Dendritic cell treated with granulocyte-macrophage colony-stimulating factor and Interleukin-4, amounts not matched to agents 40 ng/mL and 50 ng/mL, for 4 days (primary cell): ENCODE measurements at regions not wholly inside any gene's neighbourhood (a gene's known extent, or its start where the extent isn't known, plus 50 kb on each side); places are given as distances from the start of the nearest gene placed in this dataset.

Source experiments
- H3K27ac Mint-ChIP-seq: one replicate; pipeline ENCODE4 v1.8.0; 2022; ENCODE audit warnings: mild to moderate bottlenecking, mixed read lengths
- H3K27me3 Mint-ChIP-seq: one replicate; pipeline ENCODE4 v1.8.0; 2022; ENCODE audit warnings: mild to moderate bottlenecking, mixed read lengths
- H3K36me3 Mint-ChIP-seq: one replicate; pipeline ENCODE4 v1.8.0; 2022; ENCODE audit warnings: low read depth, mixed read lengths
- H3K4me1 Mint-ChIP-seq: one replicate; pipeline ENCODE4 v1.8.0; 2022; ENCODE audit warnings: low read depth, mixed read lengths
- H3K4me3 Mint-ChIP-seq: one replicate; pipeline ENCODE4 v1.8.0; 2022; ENCODE audit warnings: mild to moderate bottlenecking, moderate library complexity, mixed read lengths
- H3K9me3 Mint-ChIP-seq: one replicate; pipeline ENCODE4 v1.8.0; 2022; ENCODE audit warnings: mixed read lengths
- intact Hi-C: fragments of 100-400 bp; cut with micrococcal nuclease; formaldehyde crosslinking; loops from one replicate; pipeline ENCODE4 v1.15.0; 2022

DNA sequence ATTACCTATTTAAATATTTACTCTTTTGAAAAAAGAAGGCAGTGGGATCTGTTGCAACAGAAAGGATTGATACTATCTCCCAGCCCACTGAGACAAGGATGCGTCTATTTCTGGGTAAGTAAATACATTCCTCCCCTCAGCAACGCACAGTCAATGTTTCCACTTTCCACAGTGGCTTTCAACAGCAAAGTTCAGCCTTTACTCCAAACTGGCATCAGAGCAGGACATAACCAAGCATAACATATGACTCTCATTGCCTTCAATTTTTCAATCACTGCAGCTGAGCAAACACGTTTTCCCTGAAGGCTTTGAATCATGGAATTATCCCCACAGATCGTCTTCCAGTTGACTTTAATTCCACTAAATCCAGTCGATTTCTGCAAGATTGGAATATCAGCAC is 160.3 kb upstream of the FRG1 start:
- Mint-ChIP-seq H3K27me3 (no peaks in the 10 kb centered on the region), H3K27ac (no peak overlapping the region)
- intact Hi-C loops = no loop called here

DNA sequence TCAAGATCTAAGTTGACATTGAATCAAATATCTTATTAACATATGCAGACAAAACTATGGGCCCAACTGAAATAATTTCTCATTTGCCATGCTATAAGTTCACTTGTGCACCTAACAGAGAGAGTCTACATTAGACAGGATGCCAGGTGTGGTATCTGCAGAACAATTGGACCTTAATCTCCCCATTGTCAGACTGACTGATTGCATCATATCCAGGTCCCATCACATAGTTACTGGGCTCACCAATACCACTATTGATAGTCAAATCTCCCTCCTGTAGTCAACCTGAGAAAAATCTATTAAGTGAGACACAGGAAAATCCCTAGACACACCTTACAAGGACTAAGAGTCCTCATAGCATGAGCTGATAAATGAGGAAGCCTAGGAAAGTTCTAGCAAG is 156.0 kb upstream of the FRG1 start:
- intact Hi-C loops = no loop called here
- Mint-ChIP-seq H3K4me3 (no peak overlapping the region), H3K9me3 (peaks cover 16% of the 10 kb centered on the region), H3K27me3 (no peaks in the 10 kb centered on the region), H3K4me1 (peaks cover 9% of the 10 kb centered on the region), H3K36me3 (no peaks in the 10 kb centered on the region), H3K27ac (no peak overlapping the region)

More for the DNA sequence above, 160.3 kb upstream of the FRG1 start:
- no peak overlapping the region for H3K4me3 Mint-ChIP-seq
- H3K36me3 Mint-ChIP-seq = no peaks in the 10 kb centered on the region
- H3K9me3 Mint-ChIP-seq = peaks cover 16% of the 10 kb centered on the region
- H3K4me1 Mint-ChIP-seq = peaks cover 9% of the 10 kb centered on the region

DNA sequence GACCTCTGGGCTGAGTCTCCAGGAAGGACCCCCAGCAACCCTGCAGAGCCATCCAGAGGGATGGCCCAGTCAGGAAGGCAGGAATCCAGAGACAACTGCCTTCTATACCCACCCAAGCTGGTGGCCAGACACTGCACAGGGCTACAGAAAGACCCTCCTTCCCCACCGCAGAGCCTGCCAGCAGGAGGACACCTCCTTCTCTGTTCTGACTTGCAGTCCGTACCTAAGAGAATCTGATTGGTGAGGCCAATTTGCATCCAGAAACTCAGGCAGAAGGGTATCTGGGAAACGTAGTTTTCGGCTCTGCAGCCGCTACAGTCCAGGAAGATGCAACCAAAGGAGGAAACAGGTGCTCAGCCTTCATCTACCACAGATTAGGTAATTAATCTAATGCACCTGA is 155.4 kb upstream of the FRG1 start:
- no peak overlapping the region for H3K27ac Mint-ChIP-seq
- no peaks in the 10 kb centered on the region for H3K27me3 Mint-ChIP-seq
- H3K4me3 Mint-ChIP-seq = no peak overlapping the region
- H3K9me3 Mint-ChIP-seq = peaks cover 16% of the 10 kb centered on the region
- H3K4me1 Mint-ChIP-seq = peaks cover 9% of the 10 kb centered on the region
- no peaks in the 10 kb centered on the region for H3K36me3 Mint-ChIP-seq
- intact Hi-C loops = no loop called here

DNA sequence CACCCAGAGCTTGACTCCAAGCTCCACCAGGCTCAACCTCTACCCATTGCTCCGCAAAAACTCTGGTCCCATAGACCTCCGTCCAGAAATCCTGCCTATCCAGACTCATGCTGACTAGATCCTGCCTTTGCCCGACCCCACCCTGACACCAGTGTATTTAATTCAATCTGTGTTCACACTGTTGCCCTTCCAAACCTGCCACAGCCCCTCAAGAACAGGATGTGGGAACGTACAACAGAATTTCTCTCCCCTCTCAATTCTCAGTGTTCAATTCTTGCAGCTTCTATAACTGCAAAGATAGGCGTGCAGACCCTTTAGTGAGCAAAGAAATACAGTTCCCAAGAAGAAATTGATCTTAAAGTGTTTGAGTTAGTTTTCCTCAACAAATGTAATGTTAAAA is 154.2 kb upstream of the FRG1 start:
- H3K27me3 Mint-ChIP-seq = no peaks in the 10 kb centered on the region
- H3K9me3 Mint-ChIP-seq = peaks cover 10% of the 10 kb centered on the region
- H3K36me3 Mint-ChIP-seq = no peaks in the 10 kb centered on the region
- no peak overlapping the region for H3K27ac Mint-ChIP-seq
- H3K4me1 Mint-ChIP-seq = peaks cover 6% of the 10 kb centered on the region
- intact Hi-C loops = no loop called here
- no peak overlapping the region for H3K4me3 Mint-ChIP-seq

DNA sequence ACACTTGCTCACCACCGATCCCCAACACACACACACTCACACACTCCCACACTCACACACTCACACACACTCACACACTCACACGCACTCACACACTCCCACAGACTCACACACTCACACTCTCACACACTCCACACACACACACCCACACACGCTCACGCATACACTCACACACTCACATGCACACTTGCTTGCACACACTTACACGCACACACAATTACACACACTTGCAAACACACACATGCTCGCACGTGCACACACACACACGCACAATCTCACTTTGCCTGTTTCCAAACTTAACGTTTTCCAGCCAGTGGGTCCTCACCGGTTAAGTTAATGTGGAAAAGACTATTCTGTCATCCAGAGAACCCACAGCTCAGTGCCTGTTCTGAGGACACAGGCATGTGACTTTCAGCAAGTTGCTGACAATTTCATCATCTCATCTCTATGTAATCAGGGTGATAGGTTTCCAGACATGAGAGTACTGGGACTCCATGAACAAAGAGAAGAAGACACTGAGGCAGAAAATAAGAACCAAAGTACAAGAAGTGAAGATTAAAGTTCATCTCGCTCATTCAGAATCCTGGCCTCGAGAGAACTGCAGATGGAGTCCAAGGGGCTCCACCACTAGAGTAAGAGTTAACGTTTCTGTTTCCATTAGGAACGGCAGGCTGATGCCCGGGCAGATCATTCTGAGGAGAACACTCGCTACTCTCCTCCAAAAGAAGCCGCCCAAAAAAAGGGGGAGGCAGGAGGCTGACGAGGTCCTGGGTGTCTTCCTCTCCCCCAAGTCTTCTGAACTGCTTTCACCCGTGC is 153.2 kb upstream of the FRG1 start:
- Mint-ChIP-seq H3K27me3 (no peaks in the 10 kb centered on the region), H3K4me1 (no peaks in the 10 kb centered on the region)
- intact Hi-C loops = no loop called here

DNA sequence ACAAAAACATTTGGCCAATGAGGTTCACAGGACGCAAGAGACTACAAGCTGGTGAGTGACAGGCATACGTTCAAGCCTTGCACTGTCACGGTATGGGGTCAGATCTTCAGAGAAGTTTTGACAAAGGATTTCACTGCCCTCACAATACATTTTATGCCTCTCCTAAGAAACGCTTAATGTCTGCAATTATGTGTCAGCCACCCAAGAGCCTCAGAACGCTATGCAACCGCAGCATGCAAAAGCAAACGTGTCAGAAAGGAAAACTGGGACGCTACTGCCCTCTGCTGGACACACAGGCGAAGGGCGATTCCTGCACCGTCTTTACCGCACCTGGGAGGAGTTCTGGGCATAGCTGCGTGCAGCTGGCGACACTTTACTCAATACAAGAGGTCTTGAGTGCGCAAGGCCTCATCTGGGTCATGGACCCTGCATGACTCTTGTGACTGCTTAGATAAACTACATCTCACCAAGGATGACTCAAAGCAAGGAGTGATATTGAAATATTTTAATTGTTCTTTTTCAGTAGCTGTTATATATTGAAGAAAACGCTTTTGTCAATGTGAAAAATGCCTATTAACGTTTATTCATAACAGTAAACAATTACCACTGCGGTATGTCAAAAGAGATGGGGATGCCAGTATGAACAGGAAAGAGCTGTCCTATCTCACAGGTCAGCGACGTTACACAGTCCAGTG is 147.6 kb upstream of the FRG1 start:
- intact Hi-C loops = loop anchor here (2.0 to 5.0 kb wide), 2 partner anchors 356 to 586 kb away; no protein-coding TSS in a partner anchor
- no peaks in the 10 kb centered on the region for H3K36me3 Mint-ChIP-seq
- H3K27ac Mint-ChIP-seq = no peak overlapping the region
- H3K27me3 Mint-ChIP-seq = no peaks in the 10 kb centered on the region
- no peaks in the 10 kb centered on the region for H3K9me3 Mint-ChIP-seq
- peaks cover 6% of the 10 kb centered on the region for H3K4me1 Mint-ChIP-seq
- peak overlapping the region; percentile 14 for H3K4me3 Mint-ChIP-seq

More for the DNA sequence above, 153.2 kb upstream of the FRG1 start:
- Mint-ChIP-seq H3K9me3 (peaks cover under 1% of the 10 kb centered on the region), H3K4me3 (no peak overlapping the region), H3K36me3 (no peaks in the 10 kb centered on the region), H3K27ac (no peak overlapping the region)

DNA sequence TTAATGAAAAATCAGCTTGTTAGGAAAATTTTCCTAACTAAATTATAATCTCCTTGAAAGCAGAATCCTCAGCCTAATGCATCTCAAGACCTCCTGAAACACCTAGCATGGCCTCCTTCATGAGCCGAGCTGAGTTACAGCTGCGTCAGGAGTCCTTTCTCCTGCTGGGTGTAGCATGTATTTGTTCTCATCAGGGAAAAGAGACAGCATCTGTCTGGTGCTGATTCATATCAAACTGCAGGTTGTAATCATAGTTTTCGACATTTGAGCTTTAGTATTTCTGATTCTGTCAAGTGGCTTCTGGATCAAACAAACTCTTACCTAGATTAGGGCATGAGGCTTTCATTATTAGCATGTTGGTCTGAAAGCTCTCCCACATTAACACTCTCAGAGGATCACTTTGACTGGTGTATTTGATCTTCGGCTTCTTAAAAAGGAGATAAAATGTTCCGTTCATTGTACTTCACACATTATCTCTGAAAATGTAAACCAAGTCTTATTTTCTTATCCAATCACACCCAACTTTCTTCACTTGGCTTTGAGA is 140.1 kb upstream of the FRG1 start:
- no peaks in the 10 kb centered on the region for H3K36me3 Mint-ChIP-seq
- no peak overlapping the region for H3K27ac Mint-ChIP-seq
- H3K27me3 Mint-ChIP-seq = no peaks in the 10 kb centered on the region
- peaks cover 5% of the 10 kb centered on the region for H3K9me3 Mint-ChIP-seq
- no peaks in the 10 kb centered on the region for H3K4me1 Mint-ChIP-seq
- intact Hi-C loops = no loop called here
- H3K4me3 Mint-ChIP-seq = no peak overlapping the region

DNA sequence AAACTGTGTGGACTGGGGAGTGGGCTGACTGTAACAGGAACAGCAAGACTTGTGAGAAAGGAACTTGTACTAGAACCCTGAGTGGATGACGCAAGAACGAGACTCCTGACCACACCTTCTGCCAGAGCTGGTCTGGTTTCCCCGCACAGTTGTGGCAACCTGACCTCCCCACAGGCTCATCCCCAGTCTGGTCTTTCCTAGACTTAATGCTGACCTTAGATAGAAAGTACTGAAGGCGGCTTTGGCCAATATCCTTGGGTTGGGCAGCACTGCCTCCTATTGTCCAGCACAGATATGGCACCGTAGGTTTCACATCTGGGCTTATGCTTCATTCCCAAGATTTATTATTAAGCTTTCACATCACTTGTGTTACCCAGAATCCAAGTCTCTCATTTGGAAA is 137.8 kb upstream of the FRG1 start:
- intact Hi-C loops = no loop called here
- Mint-ChIP-seq H3K27ac (no peak overlapping the region), H3K9me3 (peaks cover 20% of the 10 kb centered on the region), H3K36me3 (no peaks in the 10 kb centered on the region), H3K27me3 (no peaks in the 10 kb centered on the region), H3K4me1 (no peaks in the 10 kb centered on the region), H3K4me3 (no peak overlapping the region)

DNA sequence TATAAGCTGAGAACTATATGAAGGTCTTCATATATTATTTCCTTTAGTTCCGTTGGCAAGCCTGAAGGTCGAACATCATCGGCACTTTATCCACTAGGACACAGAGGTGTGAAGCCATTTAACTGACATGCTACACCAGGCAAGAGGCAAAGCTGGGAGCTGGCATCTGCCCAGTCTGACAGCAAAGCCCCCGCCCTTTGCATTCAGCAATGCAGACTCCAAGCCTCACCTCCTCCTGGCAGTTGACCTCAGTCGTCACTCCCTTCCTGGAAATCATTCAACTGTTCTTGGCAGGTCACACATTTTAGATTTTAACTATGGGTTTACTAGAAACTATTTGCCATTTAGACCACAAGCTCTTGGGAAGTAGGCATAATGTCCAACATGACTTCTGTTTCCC is 135.8 kb upstream of the FRG1 start:
- Mint-ChIP-seq H3K27me3 (peaks cover 1% of the 10 kb centered on the region), H3K27ac (no peak overlapping the region), H3K4me1 (no peaks in the 10 kb centered on the region), H3K9me3 (peaks cover 25% of the 10 kb centered on the region), H3K36me3 (no peaks in the 10 kb centered on the region), H3K4me3 (no peak overlapping the region)
- intact Hi-C loops = no loop called here

DNA sequence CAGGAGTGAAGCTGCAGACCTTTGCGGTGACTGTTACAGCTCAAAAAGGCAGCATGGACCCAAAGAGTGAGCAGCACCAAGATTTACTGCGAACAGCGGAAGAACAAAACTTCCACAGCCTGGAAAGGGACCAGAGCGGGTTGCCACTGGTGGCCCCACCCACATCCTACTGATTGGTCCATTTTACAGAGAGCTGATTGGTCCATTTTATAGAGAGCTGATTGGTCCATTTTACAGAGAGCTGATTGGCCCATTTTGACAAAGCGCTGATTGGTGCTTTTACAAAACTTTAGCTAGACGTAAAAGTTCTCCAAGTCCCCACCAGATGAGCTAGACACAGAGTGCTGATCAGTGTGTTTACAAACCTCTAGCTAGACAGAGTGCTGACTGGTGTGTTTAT is 134.2 kb upstream of the FRG1 start:
- intact Hi-C loops = no loop called here
- Mint-ChIP-seq H3K9me3 (peaks cover 31% of the 10 kb centered on the region), H3K27ac (no peak overlapping the region), H3K4me1 (no peaks in the 10 kb centered on the region), H3K4me3 (no peak overlapping the region), H3K36me3 (no peaks in the 10 kb centered on the region), H3K27me3 (peaks cover 10% of the 10 kb centered on the region)

DNA sequence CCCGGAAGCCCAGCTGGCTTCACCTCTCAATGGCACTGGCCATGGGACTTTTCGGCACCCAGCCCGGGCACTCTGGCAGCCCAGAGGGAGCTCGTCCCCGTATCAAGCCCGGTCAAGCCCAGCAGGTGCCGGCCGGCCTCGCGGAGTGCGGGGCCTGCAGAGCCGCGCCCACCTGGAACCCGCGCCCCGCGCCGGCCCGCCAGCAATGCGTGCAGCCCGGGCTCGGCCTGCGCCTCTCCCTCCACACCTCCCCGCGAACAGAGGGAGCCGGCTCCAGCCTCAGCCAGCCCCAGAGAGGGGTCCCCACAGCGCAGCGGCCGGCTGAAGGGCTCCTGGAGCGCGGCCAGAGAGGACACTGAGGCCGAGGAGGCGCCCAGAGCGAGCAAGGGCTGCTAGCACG is 133.6 kb upstream of the FRG1 start:
- Mint-ChIP-seq H3K9me3 (peaks cover 34% of the 10 kb centered on the region), H3K27ac (no peak overlapping the region), H3K4me1 (no peaks in the 10 kb centered on the region), H3K36me3 (no peaks in the 10 kb centered on the region), H3K27me3 (peaks cover 12% of the 10 kb centered on the region), H3K4me3 (no peak overlapping the region)
- intact Hi-C loops = no loop called here

DNA sequence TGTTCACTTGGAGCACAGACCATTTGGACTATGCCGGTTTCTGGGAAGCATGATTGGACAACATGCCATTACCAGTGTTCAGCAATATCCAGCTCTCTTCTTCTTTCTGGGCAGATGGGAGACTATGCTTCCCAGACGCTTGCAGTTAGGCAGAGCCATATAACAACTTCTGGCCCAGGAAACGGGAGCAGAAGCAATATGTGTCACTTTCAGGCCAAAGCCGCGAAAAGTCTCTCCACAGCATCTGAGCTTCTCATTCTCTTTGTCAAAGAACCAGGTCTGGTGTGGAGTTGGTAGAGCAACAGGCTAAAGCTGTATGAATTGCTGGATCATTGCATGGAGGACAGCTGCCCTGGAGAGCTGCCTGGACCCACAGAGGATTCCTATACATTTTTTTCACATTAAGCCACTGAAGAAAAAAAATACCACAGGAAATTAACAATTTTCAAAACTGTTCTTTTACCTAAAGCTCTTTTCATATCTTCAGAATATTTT is 131.4 kb upstream of the FRG1 start:
- Mint-ChIP-seq H3K4me3 (no peak overlapping the region), H3K36me3 (no peaks in the 10 kb centered on the region), H3K9me3 (peaks cover 34% of the 10 kb centered on the region), H3K4me1 (no peaks in the 10 kb centered on the region), H3K27me3 (peaks cover 12% of the 10 kb centered on the region), H3K27ac (no peak overlapping the region)
- intact Hi-C loops = no loop called here

DNA sequence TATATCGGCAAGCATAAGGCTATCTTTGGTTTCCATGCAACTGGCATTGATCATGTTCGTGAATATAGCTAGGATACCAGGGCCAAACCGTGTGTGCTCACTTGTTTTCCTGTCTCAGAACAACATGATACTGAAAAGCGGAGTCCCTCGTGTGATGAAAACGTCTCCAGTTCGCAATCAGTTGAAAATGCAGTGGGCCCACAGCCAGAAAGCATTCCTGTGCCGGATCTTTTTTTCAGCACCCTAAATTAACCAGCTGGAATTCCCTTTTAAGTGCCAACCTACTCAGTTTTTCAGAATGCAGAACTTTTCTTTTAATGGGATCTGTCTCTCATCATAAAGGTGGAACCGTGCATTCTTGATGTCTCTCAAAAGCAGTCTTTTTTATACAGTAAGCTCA is 130.8 kb upstream of the FRG1 start:
- Mint-ChIP-seq H3K9me3 (peaks cover 34% of the 10 kb centered on the region), H3K4me1 (no peaks in the 10 kb centered on the region), H3K4me3 (peak overlapping the region; percentile 21), H3K27ac (no peak overlapping the region), H3K36me3 (no peaks in the 10 kb centered on the region), H3K27me3 (peaks cover 12% of the 10 kb centered on the region)
- intact Hi-C loops = no loop called here
